Liver (tissue), 8 donors: ENCODE measurements at regions not wholly inside any gene's neighbourhood (a gene's known extent, or its start where the extent isn't known, plus 50 kb on each side); places are given as distances from the start of the nearest gene placed in this dataset.

Experiments
- DNase-seq: peaks from one replicate; pipeline ENCODE4 v3.0.0-alpha.2; 2017; ENCODE audit warnings: low spot score
- H3K27ac ChIP-seq, 2 donors: one replicate each; pipeline ENCODE4 v1.7.0; 2013; ENCODE audit warnings: inconsistent platforms in 2 of 2, low read length in 2 of 2, control low read depth in 1 of 2, low read depth in 1 of 2, mild to moderate bottlenecking in 1 of 2
- H3K27me3 ChIP-seq, 4 donors: one replicate each; pipeline versions ENCODE4 v1.6.1 to v1.7.0; 2013; ENCODE audit warnings: low read length in 3 of 4, inconsistent platforms in 1 of 4, mild to moderate bottlenecking in 1 of 4, moderate library complexity in 1 of 4; ENCODE audit not compliant: control insufficient read depth in 4 of 4, insufficient read depth in 4 of 4
- H3K36me3 ChIP-seq, 4 donors: one replicate each; pipeline versions ENCODE4 v1.6.1 to v1.7.0; 2013; ENCODE audit warnings: low read length in 3 of 4, mild to moderate bottlenecking in 3 of 4, low read depth in 1 of 4, moderate library complexity in 1 of 4; ENCODE audit not compliant: control insufficient read depth in 4 of 4, insufficient read depth in 3 of 4
- H3K4me1 ChIP-seq, 4 donors: one replicate each; pipeline versions ENCODE4 v1.6.1 to v1.7.0; 2013; ENCODE audit warnings: low read length in 3 of 4, mild to moderate bottlenecking in 3 of 4, moderate library complexity in 1 of 4; ENCODE audit not compliant: control insufficient read depth in 4 of 4, insufficient read depth in 4 of 4
- H3K4me3 ChIP-seq, 3 donors: one replicate each; pipeline versions ENCODE4 v1.6.1 to v1.7.0; 2013; ENCODE audit warnings: low read length in 3 of 3, control low read depth in 1 of 3, low read depth in 1 of 3, mild to moderate bottlenecking in 1 of 3
- H3K9ac ChIP-seq, 2 donors: one replicate each; pipeline ENCODE4 v1.7.0; 2013; ENCODE audit warnings: low read length in 2 of 2, mild to moderate bottlenecking in 2 of 2, moderate library complexity in 2 of 2, control low read depth in 1 of 2, low read depth in 1 of 2
- H3K9me3 ChIP-seq, 4 donors: one replicate each; pipeline versions ENCODE4 v1.6.1 to v1.7.0; 2013; ENCODE audit warnings: low read length in 3 of 4; ENCODE audit not compliant: control insufficient read depth in 4 of 4
- EGR1 ChIP-seq, 2 donors: IDR thresholded peaks; 2 replicates each; pipeline ENCODE4 v1.6.1; 2016 to 2018; ENCODE audit warnings: antibody characterized with exemption in 2 of 2, low read depth in 2 of 2
- FOXA1 ChIP-seq: IDR thresholded peaks from 2 replicates; pipeline ENCODE4 v1.6.1; 2016; ENCODE audit warnings: antibody characterized with exemption
- GABPA ChIP-seq, 2 donors: IDR thresholded peaks in 1 of 2; conservative IDR thresholded peaks in 1 of 2; 2 replicates each; pipeline ENCODE4 v1.6.1; 2016; ENCODE audit warnings: antibody characterized with exemption in 2 of 2, mild to moderate bottlenecking in 1 of 2, moderate library complexity in 1 of 2
- HNF4A ChIP-seq, 2 donors: conservative IDR thresholded peaks; 2 replicates each; pipeline ENCODE4 v1.6.1; 2016; ENCODE audit warnings: antibody characterized with exemption in 2 of 2, mild to moderate bottlenecking in 2 of 2
- HNF4G ChIP-seq: IDR thresholded peaks from 2 replicates; pipeline ENCODE4 v1.6.1; 2016; ENCODE audit warnings: antibody characterized with exemption
- JUND ChIP-seq, 2 donors: IDR thresholded peaks; 2 replicates each; pipeline ENCODE4 v1.6.1; 2016; ENCODE audit warnings: antibody characterized with exemption in 2 of 2
- NR2F2 ChIP-seq: IDR thresholded peaks from 2 replicates; pipeline ENCODE4 v1.6.1; 2016; ENCODE audit warnings: antibody characterized with exemption
- RAD21 ChIP-seq, 2 donors: IDR thresholded peaks; 2 replicates each; pipeline ENCODE4 v1.6.1; 2016; ENCODE audit warnings: antibody characterized with exemption in 2 of 2, mild to moderate bottlenecking in 2 of 2
- RXRA ChIP-seq, 2 donors: IDR thresholded peaks; 2 replicates each; pipeline ENCODE4 v1.6.1; 2017 to 2018; ENCODE audit warnings: antibody characterized with exemption in 2 of 2, mild to moderate bottlenecking in 1 of 2
- TAF1 ChIP-seq: conservative IDR thresholded peaks from 2 replicates; pipeline ENCODE4 v1.6.1; 2016; ENCODE audit warnings: antibody characterized with exemption, mild to moderate bottlenecking
- YY1 ChIP-seq: IDR thresholded peaks from 2 replicates; pipeline ENCODE4 v1.6.1; 2016; ENCODE audit warnings: antibody characterized with exemption, mild to moderate bottlenecking
- WGBS: extraction: QIAGEN DNeasy Blood & Tissue Kit; methylation state at CpG from one replicate; pipeline ENCODE4 v1.1.7; 2013; 5-methylcytosine and 5-hydroxymethylcytosine counted together
- TF ChIP-seq, protein P1 (sequence below): fragments of 150-350 bp; IDR thresholded peaks from 2 replicates; pipeline ENCODE4 v1.5.1; 2017; ENCODE audit warnings: improper control_type of control experiment, low read depth, low read length; ENCODE audit not compliant: missing input control
- TF ChIP-seq, protein P2 (sequence below): IDR thresholded peaks from 2 replicates; pipeline ENCODE4 v1.6.1; 2016; ENCODE audit warnings: antibody characterized with exemption, mild to moderate bottlenecking
- TF ChIP-seq, protein P3 (sequence below): IDR thresholded peaks from 2 replicates; pipeline ENCODE4 v1.6.1; 2016; ENCODE audit warnings: antibody characterized with exemption
- TF ChIP-seq, protein P4 (sequence below): IDR thresholded peaks from 2 replicates; pipeline ENCODE4 v1.6.1; 2016; ENCODE audit warnings: antibody characterized with exemption
- TF ChIP-seq, protein P5 (sequence below): IDR thresholded peaks from 2 replicates; pipeline ENCODE4 v1.6.1; 2016; ENCODE audit warnings: antibody characterized with exemption
- donor health status: healthy.
- donor health status: healthy.
- donor health status: healthy.
- donor health status: healthy.
- donor health status: healthy.

DNA sequence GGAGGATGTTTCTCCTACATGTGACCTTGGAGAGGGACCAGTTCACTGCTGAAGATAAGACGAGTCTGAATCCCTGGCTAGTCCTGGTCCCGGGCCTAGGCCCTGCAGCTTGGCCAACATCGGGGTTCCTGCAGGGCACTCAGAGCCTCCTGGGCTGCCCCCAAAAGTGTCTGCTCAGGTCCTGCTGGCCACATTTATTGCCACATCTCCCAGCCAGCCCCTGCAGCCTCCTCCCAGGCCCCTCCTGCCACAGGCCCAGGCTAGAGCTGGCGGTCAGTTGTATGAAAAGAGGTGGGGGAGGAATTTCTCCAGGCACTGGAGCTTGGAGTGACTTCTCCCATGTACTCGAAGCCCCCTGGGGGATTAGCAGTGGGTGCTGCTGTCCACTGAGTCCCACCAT lies 56.5 kb upstream of the PPARA start:
- 84% methylated on average over 5 of the region's 5 CpGs for WGBS
- no peak for DNase-seq
- Histone ChIP-seq H3K4me3 (no peak overlapping the region), H3K9ac (no peak overlapping the region), H3K27me3 (no peaks in the 10 kb centered on the region), H3K36me3 (peaks cover 0 to 8% (median 5%) of the 10 kb centered on the region in 4 donors), H3K9me3 (no peaks in the 10 kb centered on the region), H3K4me1 (peaks cover 13 to 51% (median 29%) of the 10 kb centered on the region in 4 donors), H3K27ac (no peak overlapping the region)
- TF ChIP-seq, protein P1, sequence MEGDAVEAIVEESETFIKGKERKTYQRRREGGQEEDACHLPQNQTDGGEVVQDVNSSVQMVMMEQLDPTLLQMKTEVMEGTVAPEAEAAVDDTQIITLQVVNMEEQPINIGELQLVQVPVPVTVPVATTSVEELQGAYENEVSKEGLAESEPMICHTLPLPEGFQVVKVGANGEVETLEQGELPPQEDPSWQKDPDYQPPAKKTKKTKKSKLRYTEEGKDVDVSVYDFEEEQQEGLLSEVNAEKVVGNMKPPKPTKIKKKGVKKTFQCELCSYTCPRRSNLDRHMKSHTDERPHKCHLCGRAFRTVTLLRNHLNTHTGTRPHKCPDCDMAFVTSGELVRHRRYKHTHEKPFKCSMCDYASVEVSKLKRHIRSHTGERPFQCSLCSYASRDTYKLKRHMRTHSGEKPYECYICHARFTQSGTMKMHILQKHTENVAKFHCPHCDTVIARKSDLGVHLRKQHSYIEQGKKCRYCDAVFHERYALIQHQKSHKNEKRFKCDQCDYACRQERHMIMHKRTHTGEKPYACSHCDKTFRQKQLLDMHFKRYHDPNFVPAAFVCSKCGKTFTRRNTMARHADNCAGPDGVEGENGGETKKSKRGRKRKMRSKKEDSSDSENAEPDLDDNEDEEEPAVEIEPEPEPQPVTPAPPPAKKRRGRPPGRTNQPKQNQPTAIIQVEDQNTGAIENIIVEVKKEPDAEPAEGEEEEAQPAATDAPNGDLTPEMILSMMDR = no peak
- TF ChIP-seq GABPA (IDR thresholded peaks at IDR 0.05 in 1 of 2, conservative IDR thresholded peaks at IDR 0.05 in 1 of 2) = no peak
- no peak for TF ChIP-seq YY1
- TF ChIP-seq NR2F2 = no peak
- no peak for TF ChIP-seq TAF1
- TF ChIP-seq, protein P2, sequence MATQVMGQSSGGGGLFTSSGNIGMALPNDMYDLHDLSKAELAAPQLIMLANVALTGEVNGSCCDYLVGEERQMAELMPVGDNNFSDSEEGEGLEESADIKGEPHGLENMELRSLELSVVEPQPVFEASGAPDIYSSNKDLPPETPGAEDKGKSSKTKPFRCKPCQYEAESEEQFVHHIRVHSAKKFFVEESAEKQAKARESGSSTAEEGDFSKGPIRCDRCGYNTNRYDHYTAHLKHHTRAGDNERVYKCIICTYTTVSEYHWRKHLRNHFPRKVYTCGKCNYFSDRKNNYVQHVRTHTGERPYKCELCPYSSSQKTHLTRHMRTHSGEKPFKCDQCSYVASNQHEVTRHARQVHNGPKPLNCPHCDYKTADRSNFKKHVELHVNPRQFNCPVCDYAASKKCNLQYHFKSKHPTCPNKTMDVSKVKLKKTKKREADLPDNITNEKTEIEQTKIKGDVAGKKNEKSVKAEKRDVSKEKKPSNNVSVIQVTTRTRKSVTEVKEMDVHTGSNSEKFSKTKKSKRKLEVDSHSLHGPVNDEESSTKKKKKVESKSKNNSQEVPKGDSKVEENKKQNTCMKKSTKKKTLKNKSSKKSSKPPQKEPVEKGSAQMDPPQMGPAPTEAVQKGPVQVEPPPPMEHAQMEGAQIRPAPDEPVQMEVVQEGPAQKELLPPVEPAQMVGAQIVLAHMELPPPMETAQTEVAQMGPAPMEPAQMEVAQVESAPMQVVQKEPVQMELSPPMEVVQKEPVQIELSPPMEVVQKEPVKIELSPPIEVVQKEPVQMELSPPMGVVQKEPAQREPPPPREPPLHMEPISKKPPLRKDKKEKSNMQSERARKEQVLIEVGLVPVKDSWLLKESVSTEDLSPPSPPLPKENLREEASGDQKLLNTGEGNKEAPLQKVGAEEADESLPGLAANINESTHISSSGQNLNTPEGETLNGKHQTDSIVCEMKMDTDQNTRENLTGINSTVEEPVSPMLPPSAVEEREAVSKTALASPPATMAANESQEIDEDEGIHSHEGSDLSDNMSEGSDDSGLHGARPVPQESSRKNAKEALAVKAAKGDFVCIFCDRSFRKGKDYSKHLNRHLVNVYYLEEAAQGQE = no peak
- TF ChIP-seq, protein P3, sequence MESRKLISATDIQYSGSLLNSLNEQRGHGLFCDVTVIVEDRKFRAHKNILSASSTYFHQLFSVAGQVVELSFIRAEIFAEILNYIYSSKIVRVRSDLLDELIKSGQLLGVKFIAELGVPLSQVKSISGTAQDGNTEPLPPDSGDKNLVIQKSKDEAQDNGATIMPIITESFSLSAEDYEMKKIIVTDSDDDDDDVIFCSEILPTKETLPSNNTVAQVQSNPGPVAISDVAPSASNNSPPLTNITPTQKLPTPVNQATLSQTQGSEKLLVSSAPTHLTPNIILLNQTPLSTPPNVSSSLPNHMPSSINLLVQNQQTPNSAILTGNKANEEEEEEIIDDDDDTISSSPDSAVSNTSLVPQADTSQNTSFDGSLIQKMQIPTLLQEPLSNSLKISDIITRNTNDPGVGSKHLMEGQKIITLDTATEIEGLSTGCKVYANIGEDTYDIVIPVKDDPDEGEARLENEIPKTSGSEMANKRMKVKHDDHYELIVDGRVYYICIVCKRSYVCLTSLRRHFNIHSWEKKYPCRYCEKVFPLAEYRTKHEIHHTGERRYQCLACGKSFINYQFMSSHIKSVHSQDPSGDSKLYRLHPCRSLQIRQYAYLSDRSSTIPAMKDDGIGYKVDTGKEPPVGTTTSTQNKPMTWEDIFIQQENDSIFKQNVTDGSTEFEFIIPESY = no peak
- no peak for TF ChIP-seq HNF4G

DNA sequence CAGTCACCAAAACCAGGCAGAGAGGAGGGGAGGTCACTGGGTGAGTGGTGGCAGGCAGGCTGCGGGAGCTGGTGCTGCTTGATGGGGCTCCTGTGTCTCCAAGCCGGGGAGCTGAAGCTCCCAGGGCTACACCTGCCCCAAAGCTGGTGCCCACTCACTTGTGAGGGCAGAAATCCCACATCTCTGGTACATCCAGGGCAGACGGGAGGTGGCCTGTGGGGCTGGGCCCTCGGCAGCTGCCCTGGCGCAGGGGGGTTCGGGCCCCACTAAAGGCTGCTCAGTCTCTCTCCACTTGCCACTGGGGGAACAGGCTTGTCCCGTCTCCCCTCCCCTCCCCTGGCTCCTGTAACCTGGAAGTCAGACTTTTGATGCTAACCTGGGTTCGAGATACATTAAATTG lies 55.6 kb upstream of the PPARA start:
- no peak for DNase-seq
- Histone ChIP-seq H3K9ac (no peak overlapping the region), H3K27ac (no peak overlapping the region), H3K36me3 (peaks cover 0 to 17% (median 7%) of the 10 kb centered on the region in 4 donors), H3K27me3 (no peaks in the 10 kb centered on the region), H3K4me1 (peaks cover 5 to 42% (median 20%) of the 10 kb centered on the region in 4 donors), H3K9me3 (no peaks in the 10 kb centered on the region), H3K4me3 (no peak overlapping the region)
- 91% methylated on average over 8 of the region's 8 CpGs for WGBS
- TF ChIP-seq EGR1 (IDR thresholded peaks at IDR 0.05; ENCODE audit: low read depth in 2 of 2) (no peak), JUND (IDR thresholded peaks at IDR 0.05) (no peak), RXRA (IDR thresholded peaks at IDR 0.05) (no peak), FOXA1 (no peak), HNF4G (no peak), RAD21 (IDR thresholded peaks at IDR 0.05) (no peak), HNF4A (conservative IDR thresholded peaks at IDR 0.05) (no peak)
- TF ChIP-seq, protein P3 = no peak
- TF ChIP-seq, protein P4, sequence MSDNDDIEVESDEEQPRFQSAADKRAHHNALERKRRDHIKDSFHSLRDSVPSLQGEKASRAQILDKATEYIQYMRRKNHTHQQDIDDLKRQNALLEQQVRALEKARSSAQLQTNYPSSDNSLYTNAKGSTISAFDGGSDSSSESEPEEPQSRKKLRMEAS = no peak
- TF ChIP-seq, protein P1 = no peak
- TF ChIP-seq, protein P2 = no peak
- TF ChIP-seq, protein P5, sequence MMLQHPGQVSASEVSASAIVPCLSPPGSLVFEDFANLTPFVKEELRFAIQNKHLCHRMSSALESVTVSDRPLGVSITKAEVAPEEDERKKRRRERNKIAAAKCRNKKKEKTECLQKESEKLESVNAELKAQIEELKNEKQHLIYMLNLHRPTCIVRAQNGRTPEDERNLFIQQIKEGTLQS = no peak
